ENCODE measurements at regions not wholly inside any gene's neighbourhood (a gene's known extent, or its start where the extent isn't known, plus 50 kb on each side); places are given as distances from the start of the nearest gene placed in this dataset.

- Histone ChIP-seq H3K4me1 (no peaks in the 10 kb centered on the region), H3K9me3 (no peaks in the 10 kb centered on the region), H3K27me3 (no peaks in the 10 kb centered on the region), H3K36me3 (no peaks in the 10 kb centered on the region), H3K27ac (no peak overlapping the region), H3K4me3 (no peak overlapping the region)
- no peak for DNase-seq (ENCODE audit: low spot score in 2 of 2)
- TF ChIP-seq POLR2A (IDR thresholded peaks at IDR 0.05) (no peak), CTCF (IDR thresholded peaks at IDR 0.05) (no peak), EP300 (IDR thresholded peaks at IDR 0.05) (no peak), POLR2AphosphoS5 (IDR thresholded peaks at IDR 0.05) (no peak)
These were observed 307.5 kb downstream of the EMP1 start for GRCh38 chr12:13504074-13504473.

- Histone ChIP-seq H3K4me1 (no peaks in the 10 kb centered on the region), H3K27me3 (no peaks in the 10 kb centered on the region), H3K9me3 (no peaks in the 10 kb centered on the region), H3K4me3 (no peak overlapping the region), H3K36me3 (no peaks in the 10 kb centered on the region), H3K27ac (no peak overlapping the region)
- no peak for DNase-seq (ENCODE audit: low spot score in 2 of 2)
- WGBS = 77% methylated on average over 2 of the region's 2 CpGs
- TF ChIP-seq POLR2AphosphoS5 (IDR thresholded peaks at IDR 0.05) (no peak), CTCF (IDR thresholded peaks at IDR 0.05) (no peak), EP300 (IDR thresholded peaks at IDR 0.05) (no peak), POLR2A (IDR thresholded peaks at IDR 0.05) (no peak)
These were observed 306.7 kb downstream of the EMP1 start for GRCh38 chr12:13503094-13503835.

- Histone ChIP-seq H3K27ac (no peak overlapping the region), H3K4me3 (no peak overlapping the region), H3K4me1 (no peaks in the 10 kb centered on the region), H3K9me3 (no peaks in the 10 kb centered on the region), H3K36me3 (no peaks in the 10 kb centered on the region), H3K27me3 (no peaks in the 10 kb centered on the region)
- TF ChIP-seq EP300 (IDR thresholded peaks at IDR 0.05) (no peak), POLR2AphosphoS5 (IDR thresholded peaks at IDR 0.05) (no peak), POLR2A (IDR thresholded peaks at IDR 0.05) (no peak), CTCF (IDR thresholded peaks at IDR 0.05) (no peak)
- WGBS = 52% methylated on average over 3 of the region's 3 CpGs
- no peak for DNase-seq (ENCODE audit: low spot score in 2 of 2)
These were observed 302.5 kb downstream of the EMP1 start for GRCh38 chr12:13499008-13499407.

- Histone ChIP-seq H3K27me3 (no peaks in the 10 kb centered on the region), H3K4me1 (no peaks in the 10 kb centered on the region), H3K9me3 (no peaks in the 10 kb centered on the region), H3K36me3 (no peaks in the 10 kb centered on the region), H3K4me3 (no peak overlapping the region), H3K27ac (no peak overlapping the region)
- DNase-seq (ENCODE audit: low spot score in 2 of 2) = no peak
- WGBS = 13% methylated on average over 1 of the region's 1 CpG
- TF ChIP-seq POLR2AphosphoS5 (IDR thresholded peaks at IDR 0.05) = no peak
- TF ChIP-seq EP300 (IDR thresholded peaks at IDR 0.05) = no peak
- no peak for TF ChIP-seq CTCF (IDR thresholded peaks at IDR 0.05)
- no peak for TF ChIP-seq POLR2A (IDR thresholded peaks at IDR 0.05)
These were observed 299.6 kb downstream of the EMP1 start for GRCh38 chr12:13496111-13496510.

GRCh38 chr12:13489246-13489645 lies 292.7 kb downstream of the EMP1 start:
- H3K4me1 ChIP-seq = no peaks in the 10 kb centered on the region
- no peak overlapping the region for H3K4me3 ChIP-seq
- TF ChIP-seq POLR2AphosphoS5 (IDR thresholded peaks at IDR 0.05) (no peak), CTCF (IDR thresholded peaks at IDR 0.05) (no peak), POLR2A (IDR thresholded peaks at IDR 0.05) (no peak), EP300 (IDR thresholded peaks at IDR 0.05) (no peak)
- H3K36me3 ChIP-seq = no peaks in the 10 kb centered on the region
- H3K9me3 ChIP-seq = no peaks in the 10 kb centered on the region
- H3K27ac ChIP-seq = no peak overlapping the region
- DNase-seq (ENCODE audit: low spot score in 2 of 2) = no peak
- WGBS = 94% methylated on average over 4 of the region's 4 CpGs
- H3K27me3 ChIP-seq = no peaks in the 10 kb centered on the region
